Adrenal gland (tissue), 5 donors: ENCODE measurements at regions not wholly inside any gene's neighbourhood (a gene's known extent, or its start where the extent isn't known, plus 50 kb on each side); places are given as distances from the start of the nearest gene placed in this dataset.

ENCODE experiments used
- CTCF ChIP-seq, 6 experiments: fragments of 450-650 bp in 4 of 6; fragments of 200-600 bp in 2 of 6; sonication (generic) in 1 of 6; IDR thresholded peaks; 1 replicate in 5 of 6; 2 replicates in 1 of 6; pipeline versions ENCODE4 v1.5.1 to v1.8.0; 2016 to 2021; ENCODE audit warnings: antibody characterized with exemption in 6 of 6, mild to moderate bottlenecking in 2 of 6, moderate library complexity in 1 of 6
- POLR2A ChIP-seq, 2 donors: fragments of 450-650 bp; IDR thresholded peaks; one replicate each; pipeline ENCODE4 v1.6.1; 2017; ENCODE audit warnings: antibody characterized with exemption in 2 of 2, mild to moderate bottlenecking in 2 of 2, moderate library complexity in 1 of 2
- donor health status: DM: no; HTN: no; CAD: no.

GRCh38 chr12:34338751-34339150 is 316.5 kb downstream of the ALG10 start:
- TF ChIP-seq CTCF (IDR thresholded peaks at IDR 0.05) (no peak), POLR2A (IDR thresholded peaks at IDR 0.05) (no peak)
